ENCODE measurements at regions not wholly inside any gene's neighbourhood (a gene's known extent, or its start where the extent isn't known, plus 50 kb on each side); places are given as distances from the start of the nearest gene placed in this dataset.

GRCh38 chr11:134464196-134464595, 52.2 kb upstream of the B3GAT1 start:
- TF ChIP-seq, protein P1, sequence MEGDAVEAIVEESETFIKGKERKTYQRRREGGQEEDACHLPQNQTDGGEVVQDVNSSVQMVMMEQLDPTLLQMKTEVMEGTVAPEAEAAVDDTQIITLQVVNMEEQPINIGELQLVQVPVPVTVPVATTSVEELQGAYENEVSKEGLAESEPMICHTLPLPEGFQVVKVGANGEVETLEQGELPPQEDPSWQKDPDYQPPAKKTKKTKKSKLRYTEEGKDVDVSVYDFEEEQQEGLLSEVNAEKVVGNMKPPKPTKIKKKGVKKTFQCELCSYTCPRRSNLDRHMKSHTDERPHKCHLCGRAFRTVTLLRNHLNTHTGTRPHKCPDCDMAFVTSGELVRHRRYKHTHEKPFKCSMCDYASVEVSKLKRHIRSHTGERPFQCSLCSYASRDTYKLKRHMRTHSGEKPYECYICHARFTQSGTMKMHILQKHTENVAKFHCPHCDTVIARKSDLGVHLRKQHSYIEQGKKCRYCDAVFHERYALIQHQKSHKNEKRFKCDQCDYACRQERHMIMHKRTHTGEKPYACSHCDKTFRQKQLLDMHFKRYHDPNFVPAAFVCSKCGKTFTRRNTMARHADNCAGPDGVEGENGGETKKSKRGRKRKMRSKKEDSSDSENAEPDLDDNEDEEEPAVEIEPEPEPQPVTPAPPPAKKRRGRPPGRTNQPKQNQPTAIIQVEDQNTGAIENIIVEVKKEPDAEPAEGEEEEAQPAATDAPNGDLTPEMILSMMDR (conservative IDR thresholded peaks at IDR 0.05), result no peak
- TF ChIP-seq EZH2 (IDR thresholded peaks at IDR 0.05; ENCODE audit: low read depth), result no peak
